HepG2 (cell line): ENCODE measurements at regions not wholly inside any gene's neighbourhood (a gene's known extent, or its start where the extent isn't known, plus 50 kb on each side); places are given as distances from the start of the nearest gene placed in this dataset.

Source experiments
- GRHL1 ChIP-seq: sonication (generic); formaldehyde crosslinking; conservative IDR thresholded peaks from 2 replicates; pipeline ENCODE4 v1.8.0; 2022; ENCODE audit warnings: missing genetic modification reagents
- JDP2 ChIP-seq: sonication (generic); formaldehyde crosslinking; IDR thresholded peaks from 2 replicates; pipeline ENCODE4 v1.8.1; 2022; ENCODE audit warnings: missing genetic modification reagents, borderline replicate concordance
- NR3C1 ChIP-seq: sonication (generic); formaldehyde crosslinking; IDR thresholded peaks from 2 replicates; pipeline ENCODE4 v1.4.0; 2020; ENCODE audit warnings: missing genetic modification reagents
- PHF20 ChIP-seq: sonication (generic); formaldehyde crosslinking; IDR thresholded peaks from 2 replicates; pipeline ENCODE4 v1.5.0; 2020; ENCODE audit warnings: mild to moderate bottlenecking, missing genetic modification reagents
- RXRB ChIP-seq: IDR thresholded peaks from 2 replicates; pipeline ENCODE4 v1.6.1; 2016; ENCODE audit warnings: borderline replicate concordance, missing genetic modification reagents, missing compliant biosample characterization
- SAP130 ChIP-seq: IDR thresholded peaks from 2 replicates; pipeline ENCODE4 v1.6.1; 2016; ENCODE audit warnings: low read depth
- ZBTB38 ChIP-seq: sonication (generic); formaldehyde crosslinking; IDR thresholded peaks from 2 replicates; pipeline ENCODE4 v1.5.1; 2020; ENCODE audit warnings: mild to moderate bottlenecking, missing genetic modification reagents
- ZKSCAN8 ChIP-seq: IDR thresholded peaks from 2 replicates; pipeline ENCODE4 v1.6.1; 2016; ENCODE audit warnings: borderline replicate concordance, missing genetic modification reagents, missing compliant biosample characterization
- ZNF225 ChIP-seq: sonication (generic); formaldehyde crosslinking; IDR thresholded peaks from 2 replicates; pipeline ENCODE4 v1.4.0; 2020; ENCODE audit warnings: mild to moderate bottlenecking, missing genetic modification reagents
- ZNF33B ChIP-seq: sonication (generic); formaldehyde crosslinking; IDR thresholded peaks from 2 replicates; pipeline ENCODE4 v1.5.1; 2020; ENCODE audit warnings: mild to moderate bottlenecking, missing genetic modification reagents
- ZNF614 ChIP-seq: IDR thresholded peaks from 2 replicates; pipeline ENCODE4 v1.6.1; 2018; ENCODE audit warnings: missing biosample characterization, missing genetic modification reagents, inconsistent platforms, borderline replicate concordance
- ZNF639 ChIP-seq: conservative IDR thresholded peaks from 2 replicates; pipeline ENCODE4 v1.6.1; 2018; ENCODE audit warnings: missing genetic modification reagents
- ZNF724P ChIP-seq: sonication (generic); formaldehyde crosslinking; IDR thresholded peaks from 2 replicates; pipeline ENCODE4 v1.8.0; 2022; ENCODE audit warnings: missing genetic modification reagents, borderline replicate concordance
- ZNF883 ChIP-seq: sonication (generic); formaldehyde crosslinking; IDR thresholded peaks from 2 replicates; pipeline ENCODE4 v1.5.1; 2020; ENCODE audit warnings: mild to moderate bottlenecking, missing genetic modification reagents; ENCODE audit errors: not compliant biosample characterization
- TF ChIP-seq, protein P1 (sequence below): sonication (generic); formaldehyde crosslinking; conservative IDR thresholded peaks from 2 replicates; pipeline ENCODE4 v1.5.0; 2020; ENCODE audit warnings: missing genetic modification reagents
- TF ChIP-seq, protein P2 (sequence below): sonication (generic); formaldehyde crosslinking; IDR thresholded peaks from 2 replicates; pipeline ENCODE4 v1.4.0; 2020; ENCODE audit warnings: missing genetic modification reagents
- TF ChIP-seq, protein P3 (sequence below): sonication (generic); formaldehyde crosslinking; IDR thresholded peaks from 2 replicates; pipeline ENCODE4 v1.4.0; 2020; ENCODE audit warnings: missing genetic modification reagents, mild to moderate bottlenecking, borderline replicate concordance
- TF ChIP-seq, protein P4 (sequence below): sonication (generic); formaldehyde crosslinking; IDR thresholded peaks from 2 replicates; pipeline ENCODE4 v1.4.0; 2020; ENCODE audit warnings: missing genetic modification reagents
- TF ChIP-seq, protein P5 (sequence below): sonication (generic); formaldehyde crosslinking; IDR thresholded peaks from 2 replicates; pipeline ENCODE4 v1.5.0; 2020; ENCODE audit warnings: mild to moderate bottlenecking, missing genetic modification reagents, moderate library complexity

- TF ChIP-seq, protein P1, sequence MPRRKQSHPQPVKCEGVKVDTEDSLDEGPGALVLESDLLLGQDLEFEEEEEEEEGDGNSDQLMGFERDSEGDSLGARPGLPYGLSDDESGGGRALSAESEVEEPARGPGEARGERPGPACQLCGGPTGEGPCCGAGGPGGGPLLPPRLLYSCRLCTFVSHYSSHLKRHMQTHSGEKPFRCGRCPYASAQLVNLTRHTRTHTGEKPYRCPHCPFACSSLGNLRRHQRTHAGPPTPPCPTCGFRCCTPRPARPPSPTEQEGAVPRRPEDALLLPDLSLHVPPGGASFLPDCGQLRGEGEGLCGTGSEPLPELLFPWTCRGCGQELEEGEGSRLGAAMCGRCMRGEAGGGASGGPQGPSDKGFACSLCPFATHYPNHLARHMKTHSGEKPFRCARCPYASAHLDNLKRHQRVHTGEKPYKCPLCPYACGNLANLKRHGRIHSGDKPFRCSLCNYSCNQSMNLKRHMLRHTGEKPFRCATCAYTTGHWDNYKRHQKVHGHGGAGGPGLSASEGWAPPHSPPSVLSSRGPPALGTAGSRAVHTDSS (CRISPR knock-in tag): no peak; the same call in 1 of the 2 replicates
- TF ChIP-seq, protein P2, sequence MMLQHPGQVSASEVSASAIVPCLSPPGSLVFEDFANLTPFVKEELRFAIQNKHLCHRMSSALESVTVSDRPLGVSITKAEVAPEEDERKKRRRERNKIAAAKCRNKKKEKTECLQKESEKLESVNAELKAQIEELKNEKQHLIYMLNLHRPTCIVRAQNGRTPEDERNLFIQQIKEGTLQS: peak; percentile 90
- TF ChIP-seq ZNF639 (CRISPR knock-in tag) (peak; percentile 96), ZNF225 (CRISPR knock-in tag) (peak; percentile 89), PHF20 (CRISPR knock-in tag) (peak; percentile 99), SAP130 (CRISPR knock-in tag) (peak; percentile 100), ZKSCAN8 (CRISPR knock-in tag) (peak; percentile 93; the same call in 1 of the 2 replicates), GRHL1 (CRISPR knock-in tag) (no peak), ZNF883 (CRISPR knock-in tag) (peak; percentile 82), ZNF724P (CRISPR knock-in tag) (peak; percentile 87), ZNF614 (CRISPR knock-in tag) (peak; percentile 95), ZBTB38 (CRISPR knock-in tag) (peak; percentile 97), NR3C1 (CRISPR knock-in tag) (no peak), ZNF33B (CRISPR knock-in tag) (no peak), RXRB (CRISPR knock-in tag) (peak; percentile 90), JDP2 (no peak; the same call in 1 of the 2 replicates)
- TF ChIP-seq, protein P3, sequence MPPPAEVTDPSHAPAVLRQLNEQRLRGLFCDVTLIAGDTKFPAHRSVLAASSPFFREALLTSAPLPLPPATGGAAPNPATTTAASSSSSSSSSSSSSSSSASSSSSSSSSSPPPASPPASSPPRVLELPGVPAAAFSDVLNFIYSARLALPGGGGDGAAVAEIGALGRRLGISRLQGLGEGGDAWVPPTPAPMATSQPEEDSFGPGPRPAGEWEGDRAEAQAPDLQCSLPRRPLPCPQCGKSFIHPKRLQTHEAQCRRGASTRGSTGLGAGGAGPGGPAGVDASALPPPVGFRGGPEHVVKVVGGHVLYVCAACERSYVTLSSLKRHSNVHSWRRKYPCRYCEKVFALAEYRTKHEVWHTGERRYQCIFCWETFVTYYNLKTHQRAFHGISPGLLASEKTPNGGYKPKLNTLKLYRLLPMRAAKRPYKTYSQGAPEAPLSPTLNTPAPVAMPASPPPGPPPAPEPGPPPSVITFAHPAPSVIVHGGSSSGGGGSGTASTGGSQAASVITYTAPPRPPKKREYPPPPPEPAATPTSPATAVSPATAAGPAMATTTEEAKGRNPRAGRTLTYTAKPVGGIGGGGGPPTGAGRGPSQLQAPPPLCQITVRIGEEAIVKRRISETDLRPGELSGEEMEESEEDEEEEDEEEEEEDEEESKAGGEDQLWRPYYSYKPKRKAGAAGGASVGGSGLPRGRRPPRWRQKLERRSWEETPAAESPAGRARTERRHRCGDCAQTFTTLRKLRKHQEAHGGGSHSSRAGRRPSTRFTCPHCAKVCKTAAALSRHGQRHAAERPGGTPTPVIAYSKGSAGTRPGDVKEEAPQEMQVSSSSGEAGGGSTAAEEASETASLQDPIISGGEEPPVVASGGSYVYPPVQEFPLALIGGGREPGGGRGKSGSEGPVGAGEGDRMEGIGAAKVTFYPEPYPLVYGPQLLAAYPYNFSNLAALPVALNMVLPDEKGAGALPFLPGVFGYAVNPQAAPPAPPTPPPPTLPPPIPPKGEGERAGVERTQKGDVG (CRISPR knock-in tag): peak; percentile 78; the same call in 1 of the 2 replicates
- TF ChIP-seq, protein P4, sequence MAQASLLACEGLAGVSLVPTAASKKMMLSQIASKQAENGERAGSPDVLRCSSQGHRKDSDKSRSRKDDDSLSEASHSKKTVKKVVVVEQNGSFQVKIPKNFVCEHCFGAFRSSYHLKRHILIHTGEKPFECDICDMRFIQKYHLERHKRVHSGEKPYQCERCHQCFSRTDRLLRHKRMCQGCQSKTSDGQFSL (CRISPR knock-in tag): peak; percentile 79; the same call in 1 of the 2 replicates
- TF ChIP-seq, protein P5, sequence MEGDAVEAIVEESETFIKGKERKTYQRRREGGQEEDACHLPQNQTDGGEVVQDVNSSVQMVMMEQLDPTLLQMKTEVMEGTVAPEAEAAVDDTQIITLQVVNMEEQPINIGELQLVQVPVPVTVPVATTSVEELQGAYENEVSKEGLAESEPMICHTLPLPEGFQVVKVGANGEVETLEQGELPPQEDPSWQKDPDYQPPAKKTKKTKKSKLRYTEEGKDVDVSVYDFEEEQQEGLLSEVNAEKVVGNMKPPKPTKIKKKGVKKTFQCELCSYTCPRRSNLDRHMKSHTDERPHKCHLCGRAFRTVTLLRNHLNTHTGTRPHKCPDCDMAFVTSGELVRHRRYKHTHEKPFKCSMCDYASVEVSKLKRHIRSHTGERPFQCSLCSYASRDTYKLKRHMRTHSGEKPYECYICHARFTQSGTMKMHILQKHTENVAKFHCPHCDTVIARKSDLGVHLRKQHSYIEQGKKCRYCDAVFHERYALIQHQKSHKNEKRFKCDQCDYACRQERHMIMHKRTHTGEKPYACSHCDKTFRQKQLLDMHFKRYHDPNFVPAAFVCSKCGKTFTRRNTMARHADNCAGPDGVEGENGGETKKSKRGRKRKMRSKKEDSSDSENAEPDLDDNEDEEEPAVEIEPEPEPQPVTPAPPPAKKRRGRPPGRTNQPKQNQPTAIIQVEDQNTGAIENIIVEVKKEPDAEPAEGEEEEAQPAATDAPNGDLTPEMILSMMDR (CRISPR knock-in tag): peak; percentile 99
Observed at GRCh38 chr17:77088455-77089123, 52.2 kb upstream of the SEC14L1 start (continued).
